HCT116 (cell line): ENCODE measurements at regions not wholly inside any gene's neighbourhood (a gene's known extent, or its start where the extent isn't known, plus 50 kb on each side); places are given as distances from the start of the nearest gene placed in this dataset.

ENCODE experiments used
- ATAC-seq: fragments of 200-7000 bp; cut with Tn5 transposase; 2 replicates; pipeline ENCODE4 v1.9.1; 2020; ENCODE audit warnings: mild to moderate bottlenecking, moderate library complexity
- BruUV-seq: library from RNA; stranded (reverse); fragments of 400-500 nt; replicated peaks from 2 replicates; lab custom pipeline; 2021; lab: Mats Ljungman, UMichigan
- CTCF ChIA-PET: fragments of 300-600 bp; sonication (Branson Sonifier 250); formaldehyde crosslinking; loops from one replicate; lab custom pipeline; 2021; ENCODE audit warnings: antibody characterized with exemption; lab: Charles Lee
- POLR2A ChIA-PET: fragments of 300-600, 350-600 bp; sonication (Branson Sonifier 250); formaldehyde crosslinking; loops from one replicate; lab custom pipeline; 2021; ENCODE audit warnings: antibody characterized with exemption; lab: Charles Lee
- RAD21 ChIA-PET, 2 experiments: fragments of 300-600 bp; sonication (Branson Sonifier 250); formaldehyde crosslinking; loops; one replicate each; lab custom pipeline; 2023; ENCODE audit warnings: low total read pairs in 2 of 2; ENCODE audit not compliant: uncharacterized antibody in 2 of 2, unreplicated experiment in 2 of 2, low non-redundant PET in 1 of 2; lab: Charles Lee
- DNase-seq: peaks from one replicate; pipeline ENCODE4 v3.0.0-alpha.2; 2010; ENCODE audit warnings: low read depth, low spot score
- H2AFZ ChIP-seq: fragments of 200-600 bp; shearing (Covaris generic), sonication (generic); 2 replicates; pipeline ENCODE4 v1.6.1; 2017; ENCODE audit warnings: low read depth, mixed run types, mixed read lengths, antibody characterized with exemption, low read length; ENCODE audit not compliant: poor library complexity, severe bottlenecking
- H3K27ac ChIP-seq: 2 replicates; pipeline ENCODE4 v1.5.1; 2012; ENCODE audit warnings: low read depth, low read length
- H3K27me3 ChIP-seq: fragments of 200-600 bp; sonication (generic); 2 replicates; pipeline ENCODE4 v1.6.1; 2016; ENCODE audit warnings: mixed run types, low read length, mixed read lengths; ENCODE audit not compliant: insufficient read depth
- H3K36me3 ChIP-seq, 2 experiments: fragments of 200-500 bp in 1 of 2; fragments of 200-600 bp in 1 of 2; sonication (Bioruptor generic) in 1 of 2; sonication (generic) in 1 of 2; 2 replicates each; pipeline versions ENCODE4 v1.5.1 to v1.6.1; 2014 to 2016; ENCODE audit warnings: low read length in 2 of 2, inconsistent platforms in 1 of 2, mixed read lengths in 1 of 2, mixed run types in 1 of 2; ENCODE audit not compliant: insufficient read depth in 2 of 2, control insufficient read depth in 1 of 2
- H3K4me1 ChIP-seq, 2 experiments: fragments of 200-600 bp in 1 of 2; sonication (generic) in 1 of 2; 2 replicates each; pipeline versions ENCODE4 v1.5.1 to v1.6.1; 2012 to 2017; ENCODE audit warnings: low read length in 2 of 2, inconsistent platforms in 1 of 2, mild to moderate bottlenecking in 1 of 2, mixed read lengths in 1 of 2, mixed run types in 1 of 2, moderate library complexity in 1 of 2; ENCODE audit not compliant: insufficient read depth in 2 of 2, control insufficient read depth in 1 of 2
- H3K4me2 ChIP-seq: fragments of 200-600 bp; sonication (generic); 2 replicates; pipeline ENCODE4 v1.6.1; 2017; ENCODE audit warnings: mixed run types, low read length, mixed read lengths
- H3K4me3 ChIP-seq, 2 experiments: fragments of 200-600 bp in 1 of 2; sonication (generic) in 1 of 2; replicated peaks in 1 of 2; 2 replicates each; pipeline ENCODE4 v1.5.1; 2011 to 2016; ENCODE audit warnings: low read length in 2 of 2, control low read depth in 1 of 2, low read depth in 1 of 2, mild to moderate bottlenecking in 1 of 2, mixed read lengths in 1 of 2, mixed run types in 1 of 2
- H3K79me2 ChIP-seq: fragments of 200-600 bp; sonication (generic); 2 replicates; pipeline ENCODE4 v1.6.1; 2017; ENCODE audit warnings: mild to moderate bottlenecking, mixed run types, low read length, moderate library complexity, mixed read lengths; ENCODE audit not compliant: insufficient read depth
- H3K9ac ChIP-seq: fragments of 200-600 bp; sonication (generic); 2 replicates; pipeline ENCODE4 v1.6.1; 2016; ENCODE audit warnings: low read length, mixed read lengths
- H3K9me2 ChIP-seq: fragments of 200-600 bp; sonication (generic), shearing (Covaris generic); 2 replicates; pipeline ENCODE4 v1.6.1; 2017; ENCODE audit warnings: mixed run types, mild to moderate bottlenecking, moderate library complexity; ENCODE audit not compliant: insufficient read depth
- H3K9me3 ChIP-seq, 2 experiments: fragments of 200-500 bp in 1 of 2; fragments of 200-600 bp in 1 of 2; sonication (Bioruptor generic) in 1 of 2; sonication (generic) in 1 of 2; 2 replicates each; pipeline ENCODE4 v1.6.1; 2014 to 2017; ENCODE audit warnings: low read length in 2 of 2, mixed read lengths in 2 of 2, inconsistent platforms in 1 of 2, low read depth in 1 of 2, mild to moderate bottlenecking in 1 of 2, mixed run types in 1 of 2, moderate library complexity in 1 of 2; ENCODE audit not compliant: control insufficient read depth in 1 of 2, insufficient read depth in 1 of 2
- H4K20me1 ChIP-seq: fragments of 200-600 bp; sonication (generic), shearing (Covaris generic); 2 replicates; pipeline ENCODE4 v1.6.1; 2017; ENCODE audit warnings: mixed run types, mild to moderate bottlenecking, moderate library complexity; ENCODE audit not compliant: insufficient read depth
- ATF3 ChIP-seq: IDR thresholded peaks from 2 replicates; pipeline ENCODE4 v1.6.1; 2012
- CBX3 ChIP-seq: IDR thresholded peaks from 2 replicates; pipeline ENCODE4 v1.6.1; 2012; ENCODE audit warnings: low read depth
- CEBPB ChIP-seq: IDR thresholded peaks from 2 replicates; pipeline ENCODE4 v1.6.1; 2012; ENCODE audit warnings: low read depth
- EGR1 ChIP-seq: IDR thresholded peaks from 2 replicates; pipeline ENCODE4 v1.6.1; 2012; ENCODE audit warnings: low read depth
- ELF1 ChIP-seq: IDR thresholded peaks from 2 replicates; pipeline ENCODE4 v1.6.1; 2012; ENCODE audit warnings: low read depth, borderline replicate concordance
- EZH2 ChIP-seq: fragments of 200-600 bp; sonication (generic); IDR thresholded peaks from 2 replicates; pipeline ENCODE4 v1.6.1; 2017; ENCODE audit warnings: antibody characterized with exemption, mixed run types
- FOSL1 ChIP-seq: IDR thresholded peaks from 2 replicates; pipeline ENCODE4 v1.6.1; 2012; ENCODE audit warnings: low read depth
- JUND ChIP-seq: IDR thresholded peaks from 2 replicates; pipeline ENCODE4 v1.6.1; 2012
- MAX ChIP-seq: IDR thresholded peaks from 2 replicates; pipeline ENCODE4 v1.6.1; 2012
- POLR2AphosphoS5 ChIP-seq: IDR thresholded peaks from 2 replicates; pipeline ENCODE4 v1.6.1; 2011; ENCODE audit warnings: mild to moderate bottlenecking, low read depth, low read length, moderate library complexity
- RAD21 ChIP-seq: IDR thresholded peaks from 2 replicates; pipeline ENCODE4 v1.6.1; 2012; ENCODE audit warnings: low read depth, mild to moderate bottlenecking
- SP1 ChIP-seq: IDR thresholded peaks from 2 replicates; pipeline ENCODE4 v1.6.1; 2012; ENCODE audit warnings: low read depth
- SRF ChIP-seq: IDR thresholded peaks from 2 replicates; pipeline ENCODE4 v1.6.1; 2012; ENCODE audit warnings: low read depth
- TCF7L2 ChIP-seq: IDR thresholded peaks from 2 replicates; pipeline ENCODE4 v1.7.0; 2011; ENCODE audit warnings: borderline replicate concordance, inconsistent platforms; ENCODE audit not compliant: insufficient read depth, insufficient read length; ENCODE audit errors: extremely low read depth
- YY1 ChIP-seq: IDR thresholded peaks from 2 replicates; pipeline ENCODE4 v1.6.1; 2011; ENCODE audit warnings: low read length, low read depth, moderate library complexity, mild to moderate bottlenecking; ENCODE audit not compliant: insufficient replicate concordance; ENCODE audit errors: extremely low read depth
- ZFX ChIP-seq: fragments of 450-650 bp; IDR thresholded peaks from 2 replicates; pipeline ENCODE4 v1.6.1; 2017
- ZNF274 ChIP-seq: fragments of 200-500 bp; sonication (Bioruptor generic); IDR thresholded peaks from 2 replicates; pipeline ENCODE4 v1.6.1; 2014; ENCODE audit warnings: mild to moderate bottlenecking, low read depth, low read length, inconsistent platforms
- intact Hi-C: fragments of 100-400 bp; cut with micrococcal nuclease; formaldehyde crosslinking; loops from 2 replicates; pipeline ENCODE4 v1.10.0; 2022
- TF ChIP-seq, protein P1 (sequence below), 3 experiments: fragments of 200-600 bp in 1 of 3; sonication (generic) in 1 of 3; IDR thresholded peaks in 2 of 3; conservative IDR thresholded peaks in 1 of 3; 2 replicates each; pipeline ENCODE4 v1.5.1; 2012 to 2017; ENCODE audit warnings: low read depth in 2 of 3, low read length in 2 of 3, antibody characterized with exemption in 1 of 3, borderline replicate concordance in 1 of 3, control low read depth in 1 of 3, mild to moderate bottlenecking in 1 of 3, mixed read lengths in 1 of 3, mixed run types in 1 of 3, moderate library complexity in 1 of 3; ENCODE audit not compliant: insufficient read depth in 1 of 3
- TF ChIP-seq, protein P2 (sequence below): IDR thresholded peaks from 2 replicates; pipeline ENCODE4 v1.6.1; 2011; ENCODE audit warnings: mild to moderate bottlenecking, low read length, moderate library complexity; ENCODE audit not compliant: insufficient replicate concordance; ENCODE audit errors: extremely low read depth

- Histone ChIP-seq H4K20me1 (no peaks in the 10 kb centered on the region), H2AFZ (no peak overlapping the region), H3K4me1 (no peaks in the 10 kb centered on the region), H3K4me2 (no peak overlapping the region), H3K27me3 (no peaks in the 10 kb centered on the region), H3K9ac (no peak overlapping the region), H3K4me3 (no peak overlapping the region), H3K9me3 (no peaks in the 10 kb centered on the region), H3K9me2 (no peaks in the 10 kb centered on the region), H3K27ac (no peak overlapping the region), H3K79me2 (no peaks in the 10 kb centered on the region), H3K36me3 (no peaks in the 10 kb centered on the region)
- RAD21 ChIA-PET: no interaction called here
- BruUV-seq: no TSS peak
- DNase-seq (no peak), ATAC-seq (no peak)
- TF ChIP-seq SP1: no peak
- TF ChIP-seq, protein P1, sequence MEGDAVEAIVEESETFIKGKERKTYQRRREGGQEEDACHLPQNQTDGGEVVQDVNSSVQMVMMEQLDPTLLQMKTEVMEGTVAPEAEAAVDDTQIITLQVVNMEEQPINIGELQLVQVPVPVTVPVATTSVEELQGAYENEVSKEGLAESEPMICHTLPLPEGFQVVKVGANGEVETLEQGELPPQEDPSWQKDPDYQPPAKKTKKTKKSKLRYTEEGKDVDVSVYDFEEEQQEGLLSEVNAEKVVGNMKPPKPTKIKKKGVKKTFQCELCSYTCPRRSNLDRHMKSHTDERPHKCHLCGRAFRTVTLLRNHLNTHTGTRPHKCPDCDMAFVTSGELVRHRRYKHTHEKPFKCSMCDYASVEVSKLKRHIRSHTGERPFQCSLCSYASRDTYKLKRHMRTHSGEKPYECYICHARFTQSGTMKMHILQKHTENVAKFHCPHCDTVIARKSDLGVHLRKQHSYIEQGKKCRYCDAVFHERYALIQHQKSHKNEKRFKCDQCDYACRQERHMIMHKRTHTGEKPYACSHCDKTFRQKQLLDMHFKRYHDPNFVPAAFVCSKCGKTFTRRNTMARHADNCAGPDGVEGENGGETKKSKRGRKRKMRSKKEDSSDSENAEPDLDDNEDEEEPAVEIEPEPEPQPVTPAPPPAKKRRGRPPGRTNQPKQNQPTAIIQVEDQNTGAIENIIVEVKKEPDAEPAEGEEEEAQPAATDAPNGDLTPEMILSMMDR (IDR thresholded peaks at IDR 0.05 in 2 of 3, conservative IDR thresholded peaks at IDR 0.05 in 1 of 3; ENCODE audit: borderline replicate concordance in 1 of 3, insufficient read depth in 1 of 3, low read depth in 2 of 3, low read length in 2 of 3): no peak
- TF ChIP-seq CBX3: no peak
- TF ChIP-seq TCF7L2: no peak
- TF ChIP-seq, protein P2, sequence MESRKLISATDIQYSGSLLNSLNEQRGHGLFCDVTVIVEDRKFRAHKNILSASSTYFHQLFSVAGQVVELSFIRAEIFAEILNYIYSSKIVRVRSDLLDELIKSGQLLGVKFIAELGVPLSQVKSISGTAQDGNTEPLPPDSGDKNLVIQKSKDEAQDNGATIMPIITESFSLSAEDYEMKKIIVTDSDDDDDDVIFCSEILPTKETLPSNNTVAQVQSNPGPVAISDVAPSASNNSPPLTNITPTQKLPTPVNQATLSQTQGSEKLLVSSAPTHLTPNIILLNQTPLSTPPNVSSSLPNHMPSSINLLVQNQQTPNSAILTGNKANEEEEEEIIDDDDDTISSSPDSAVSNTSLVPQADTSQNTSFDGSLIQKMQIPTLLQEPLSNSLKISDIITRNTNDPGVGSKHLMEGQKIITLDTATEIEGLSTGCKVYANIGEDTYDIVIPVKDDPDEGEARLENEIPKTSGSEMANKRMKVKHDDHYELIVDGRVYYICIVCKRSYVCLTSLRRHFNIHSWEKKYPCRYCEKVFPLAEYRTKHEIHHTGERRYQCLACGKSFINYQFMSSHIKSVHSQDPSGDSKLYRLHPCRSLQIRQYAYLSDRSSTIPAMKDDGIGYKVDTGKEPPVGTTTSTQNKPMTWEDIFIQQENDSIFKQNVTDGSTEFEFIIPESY: no peak
- TF ChIP-seq ELF1: no peak
- no peak for TF ChIP-seq FOSL1
- no peak for TF ChIP-seq SRF
- no peak for TF ChIP-seq ATF3
- no peak for TF ChIP-seq JUND
- TF ChIP-seq ZNF274: no peak
- no peak for TF ChIP-seq EZH2
- no peak for TF ChIP-seq ZFX
- no peak for TF ChIP-seq EGR1
- TF ChIP-seq POLR2AphosphoS5: no peak
- TF ChIP-seq CEBPB: no peak
- no peak for TF ChIP-seq RAD21
- TF ChIP-seq MAX: no peak
- no peak for TF ChIP-seq YY1
- intact Hi-C loops: no loop called here
- CTCF ChIA-PET: no interaction called here
- POLR2A ChIA-PET: no interaction called here
Observed at GRCh38 chr15:95280711-95281110, 1049.3 kb downstream of the MCTP2 start.
